Tibial nerve (tissue), 3 donors: ENCODE measurements at regions not wholly inside any gene's neighbourhood (a gene's known extent, or its start where the extent isn't known, plus 50 kb on each side); places are given as distances from the start of the nearest gene placed in this dataset.

Experiments
- CTCF ChIP-seq, 5 experiments: fragments of 200-600 bp in 3 of 5; fragments of 450-650 bp in 2 of 5; sonication (generic) in 3 of 5; IDR thresholded peaks; one replicate each; pipeline ENCODE4 v1.5.1; 2016 to 2019; ENCODE audit warnings: antibody characterized with exemption in 5 of 5, mild to moderate bottlenecking in 3 of 5, moderate library complexity in 2 of 5
- POLR2A ChIP-seq, 2 donors: fragments of 450-650 bp; IDR thresholded peaks; one replicate each; pipeline ENCODE4 v1.6.1; 2017; ENCODE audit warnings: antibody characterized with exemption in 2 of 2, mild to moderate bottlenecking in 2 of 2, moderate library complexity in 2 of 2

DNA sequence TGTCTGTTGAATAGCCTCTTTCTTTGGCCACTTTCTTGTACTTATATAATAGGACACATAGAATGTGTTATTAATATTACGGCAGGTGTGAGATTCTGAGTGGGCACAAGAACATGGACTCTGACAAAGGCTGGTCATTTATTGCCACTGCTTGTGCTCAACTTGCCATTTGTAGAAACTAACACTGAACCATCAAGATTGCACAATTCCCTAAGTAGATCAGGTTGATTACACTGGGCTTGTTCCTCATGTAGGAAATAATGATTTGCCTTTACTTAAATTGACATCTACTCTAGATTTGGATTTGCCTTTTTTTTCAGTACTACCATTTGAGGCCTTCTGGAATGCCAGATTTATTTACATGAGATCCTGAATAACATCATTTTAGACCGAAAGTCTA is 342.7 kb upstream of the CWC22 start:
- TF ChIP-seq CTCF (IDR thresholded peaks at IDR 0.05): no peak
- no peak for TF ChIP-seq POLR2A (IDR thresholded peaks at IDR 0.05)
